ENCODE measurements at regions not wholly inside any gene's neighbourhood (a gene's known extent, or its start where the extent isn't known, plus 50 kb on each side); places are given as distances from the start of the nearest gene placed in this dataset.

GRCh38 chr6:169008641-169009257 is 244.9 kb downstream of the THBS2 start:
- no peaks in the 10 kb centered on the region for H3K9me3 ChIP-seq
- ATAC-seq (peak; percentile 68), DNase-seq (no peak)
- H3K4me3 ChIP-seq = no peak overlapping the region
- intact Hi-C loops (cut with DNase I) = no loop called here
- no peaks in the 10 kb centered on the region for H3K4me1 ChIP-seq
- H3K36me3 ChIP-seq = no peaks in the 10 kb centered on the region
- H3K27ac ChIP-seq = no peak overlapping the region
- TF ChIP-seq CTCF (IDR thresholded peaks at IDR 0.05) = no peak
- H3K27me3 ChIP-seq = no peaks in the 10 kb centered on the region

- Histone ChIP-seq H3K27me3 (no peaks in the 10 kb centered on the region), H3K36me3 (no peaks in the 10 kb centered on the region), H3K9me3 (no peaks in the 10 kb centered on the region), H3K27ac (no peak overlapping the region), H3K4me3 (no peak overlapping the region), H3K4me1 (no peaks in the 10 kb centered on the region)
- DNase-seq = no peak
- no peak for TF ChIP-seq CTCF (IDR thresholded peaks at IDR 0.05)
- ATAC-seq = no peak
- intact Hi-C loops (cut with DNase I) = no loop called here
Observed at GRCh38 chr6:169005166-169005565, 248.5 kb downstream of the THBS2 start.

- intact Hi-C loops (cut with DNase I) = no loop called here
- no peak for TF ChIP-seq CTCF (IDR thresholded peaks at IDR 0.05)
- Histone ChIP-seq H3K9me3 (no peaks in the 10 kb centered on the region), H3K36me3 (no peaks in the 10 kb centered on the region), H3K27me3 (no peaks in the 10 kb centered on the region), H3K27ac (no peak overlapping the region), H3K4me3 (no peak overlapping the region), H3K4me1 (no peaks in the 10 kb centered on the region)
- ATAC-seq = no peak
- no peak for DNase-seq
Observed at GRCh38 chr6:169000022-169000421, 253.6 kb downstream of the THBS2 start.

GRCh38 chr6:168999392-168999791 is 254.3 kb downstream of the THBS2 start:
- intact Hi-C loops (cut with DNase I) = no loop called here
- TF ChIP-seq CTCF (IDR thresholded peaks at IDR 0.05) = no peak
- no peaks in the 10 kb centered on the region for H3K9me3 ChIP-seq
- no peak overlapping the region for H3K27ac ChIP-seq
- ATAC-seq = no peak
- no peaks in the 10 kb centered on the region for H3K27me3 ChIP-seq
- no peak for DNase-seq
- H3K4me1 ChIP-seq = no peaks in the 10 kb centered on the region
- H3K4me3 ChIP-seq = no peak overlapping the region
- H3K36me3 ChIP-seq = no peaks in the 10 kb centered on the region

GRCh38 chr6:168996356-168996625 is 257.4 kb downstream of the THBS2 start:
- ATAC-seq = no peak
- no peaks in the 10 kb centered on the region for H3K4me1 ChIP-seq
- intact Hi-C loops (cut with DNase I) = no loop called here

More at GRCh38 chr6:168996356-168996625, 257.4 kb downstream of the THBS2 start:
- H3K27ac ChIP-seq = no peak overlapping the region
- H3K4me3 ChIP-seq = no peak overlapping the region
- H3K27me3 ChIP-seq = no peaks in the 10 kb centered on the region
- H3K36me3 ChIP-seq = no peaks in the 10 kb centered on the region
- no peak for DNase-seq
- TF ChIP-seq CTCF (IDR thresholded peaks at IDR 0.05) = no peak
- no peaks in the 10 kb centered on the region for H3K9me3 ChIP-seq
